VCaP (cell line): ENCODE measurements at regions not wholly inside any gene's neighbourhood (a gene's known extent, or its start where the extent isn't known, plus 50 kb on each side); places are given as distances from the start of the nearest gene placed in this dataset.

Source experiments
- H3K27ac ChIP-seq: fragments of 450-650 bp; 2 replicates; pipeline ENCODE4 v1.5.1; 2017
- TF ChIP-seq, protein P1 (sequence below): fragments of 450-650 bp; conservative IDR thresholded peaks from 2 replicates; pipeline ENCODE4 v1.5.1; 2017; ENCODE audit warnings: mild to moderate bottlenecking, moderate library complexity

DNA sequence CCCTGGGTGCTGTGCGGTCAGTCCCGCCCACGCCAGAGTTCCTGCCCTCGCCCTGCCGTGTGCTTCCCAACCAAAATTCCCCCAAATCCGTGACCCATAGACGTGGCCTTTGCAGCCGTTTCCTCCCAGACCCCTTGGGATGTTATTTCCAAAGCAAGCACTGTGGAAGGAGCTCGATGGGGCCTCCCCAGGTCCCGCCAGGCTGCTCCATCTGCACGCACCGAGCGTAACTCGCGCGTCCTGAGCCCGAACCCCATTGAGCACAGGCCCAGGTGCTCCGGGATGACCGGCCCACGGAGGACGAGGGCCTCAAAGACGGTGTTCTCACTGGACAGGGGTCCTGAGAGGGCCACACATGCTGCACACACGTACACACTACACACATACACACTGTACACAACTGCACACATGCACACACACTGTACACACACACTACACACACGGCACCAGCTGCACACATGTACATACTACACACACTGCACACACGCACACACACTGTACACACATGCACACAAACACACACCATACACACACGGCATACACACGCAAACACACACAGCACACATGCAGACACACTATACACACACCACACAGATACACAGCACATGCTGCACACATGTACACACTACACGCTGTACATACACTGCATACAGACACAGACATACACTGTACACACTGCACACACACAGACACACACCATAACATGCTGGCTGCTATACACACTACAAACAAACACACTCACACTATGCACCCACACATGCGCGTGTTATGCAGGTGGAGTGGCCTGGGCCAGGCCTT lies 431.2 kb upstream of the SALL3 start:
- TF ChIP-seq, protein P1, sequence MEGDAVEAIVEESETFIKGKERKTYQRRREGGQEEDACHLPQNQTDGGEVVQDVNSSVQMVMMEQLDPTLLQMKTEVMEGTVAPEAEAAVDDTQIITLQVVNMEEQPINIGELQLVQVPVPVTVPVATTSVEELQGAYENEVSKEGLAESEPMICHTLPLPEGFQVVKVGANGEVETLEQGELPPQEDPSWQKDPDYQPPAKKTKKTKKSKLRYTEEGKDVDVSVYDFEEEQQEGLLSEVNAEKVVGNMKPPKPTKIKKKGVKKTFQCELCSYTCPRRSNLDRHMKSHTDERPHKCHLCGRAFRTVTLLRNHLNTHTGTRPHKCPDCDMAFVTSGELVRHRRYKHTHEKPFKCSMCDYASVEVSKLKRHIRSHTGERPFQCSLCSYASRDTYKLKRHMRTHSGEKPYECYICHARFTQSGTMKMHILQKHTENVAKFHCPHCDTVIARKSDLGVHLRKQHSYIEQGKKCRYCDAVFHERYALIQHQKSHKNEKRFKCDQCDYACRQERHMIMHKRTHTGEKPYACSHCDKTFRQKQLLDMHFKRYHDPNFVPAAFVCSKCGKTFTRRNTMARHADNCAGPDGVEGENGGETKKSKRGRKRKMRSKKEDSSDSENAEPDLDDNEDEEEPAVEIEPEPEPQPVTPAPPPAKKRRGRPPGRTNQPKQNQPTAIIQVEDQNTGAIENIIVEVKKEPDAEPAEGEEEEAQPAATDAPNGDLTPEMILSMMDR = no peak
- H3K27ac ChIP-seq = no peak overlapping the region

DNA sequence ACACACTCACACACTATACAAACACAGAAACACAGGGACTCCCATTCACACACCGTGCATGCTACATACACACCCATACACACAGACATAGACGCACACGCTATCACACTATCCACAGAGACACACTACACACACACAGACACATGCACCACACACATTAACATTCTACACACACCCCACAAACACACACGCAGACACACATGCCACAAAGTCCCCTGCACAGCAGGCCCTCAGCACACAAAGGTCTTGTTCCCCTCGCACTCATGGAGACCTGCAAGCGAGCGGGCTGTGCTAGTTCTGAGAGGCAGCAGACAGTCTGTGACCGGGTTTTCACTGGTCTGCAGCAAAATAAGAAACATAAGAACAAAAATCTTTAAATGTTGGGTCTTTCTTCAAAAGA lies 429.6 kb upstream of the SALL3 start:
- TF ChIP-seq, protein P1 = no peak
- H3K27ac ChIP-seq = no peak overlapping the region

DNA sequence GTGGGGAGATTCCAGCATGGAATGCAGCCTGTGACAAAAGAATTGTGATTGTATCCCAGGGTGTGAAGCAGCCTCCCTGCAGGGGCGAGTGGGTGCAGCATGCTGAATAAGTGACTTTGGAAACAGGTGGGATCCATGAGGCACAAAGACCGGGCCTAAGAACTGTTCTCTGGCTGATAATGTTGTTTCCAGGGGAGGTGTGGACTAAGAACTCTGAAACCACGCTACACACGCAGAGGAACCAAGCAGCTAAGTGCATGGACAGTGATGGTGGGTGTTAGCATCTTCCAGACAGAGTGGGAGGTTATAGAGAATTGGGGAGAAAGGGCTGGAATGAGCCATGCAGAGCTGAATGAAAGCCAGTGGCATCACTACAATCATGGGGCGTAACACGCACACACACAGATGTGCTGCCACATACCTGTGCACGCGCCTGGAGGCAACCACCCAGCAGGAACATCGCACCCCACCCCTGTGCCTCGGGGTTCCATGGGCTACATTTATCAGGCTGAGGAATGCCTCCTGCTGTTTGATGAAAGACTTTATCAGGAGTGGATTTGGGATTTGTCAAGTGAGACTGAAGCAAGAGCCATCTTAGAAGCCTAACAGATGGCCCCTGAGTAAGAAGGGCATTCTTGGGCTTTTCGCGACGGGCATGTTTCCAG lies 424.5 kb upstream of the SALL3 start:
- TF ChIP-seq, protein P1 = no peak
- H3K27ac ChIP-seq = no peak overlapping the region

DNA sequence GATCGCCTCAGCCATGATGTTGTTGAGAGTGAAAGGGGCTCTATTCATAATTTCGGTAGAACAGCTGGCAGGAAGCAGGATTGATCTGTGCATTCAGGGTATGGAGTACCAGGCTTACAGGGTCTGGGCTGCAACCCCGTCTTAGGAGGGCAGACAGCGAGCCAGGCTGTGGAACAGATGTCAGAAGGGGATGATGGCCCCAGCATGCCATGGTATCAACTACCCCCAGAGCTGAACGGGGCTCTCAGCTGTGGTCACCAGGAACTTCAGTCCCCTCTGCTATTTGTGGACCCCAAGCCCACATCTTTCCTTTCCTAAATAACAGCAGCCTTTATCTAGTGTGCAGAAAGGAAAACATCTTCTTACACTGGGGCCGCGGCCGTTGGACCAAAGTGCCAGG lies 422.2 kb upstream of the SALL3 start:
- TF ChIP-seq, protein P1 = no peak

DNA sequence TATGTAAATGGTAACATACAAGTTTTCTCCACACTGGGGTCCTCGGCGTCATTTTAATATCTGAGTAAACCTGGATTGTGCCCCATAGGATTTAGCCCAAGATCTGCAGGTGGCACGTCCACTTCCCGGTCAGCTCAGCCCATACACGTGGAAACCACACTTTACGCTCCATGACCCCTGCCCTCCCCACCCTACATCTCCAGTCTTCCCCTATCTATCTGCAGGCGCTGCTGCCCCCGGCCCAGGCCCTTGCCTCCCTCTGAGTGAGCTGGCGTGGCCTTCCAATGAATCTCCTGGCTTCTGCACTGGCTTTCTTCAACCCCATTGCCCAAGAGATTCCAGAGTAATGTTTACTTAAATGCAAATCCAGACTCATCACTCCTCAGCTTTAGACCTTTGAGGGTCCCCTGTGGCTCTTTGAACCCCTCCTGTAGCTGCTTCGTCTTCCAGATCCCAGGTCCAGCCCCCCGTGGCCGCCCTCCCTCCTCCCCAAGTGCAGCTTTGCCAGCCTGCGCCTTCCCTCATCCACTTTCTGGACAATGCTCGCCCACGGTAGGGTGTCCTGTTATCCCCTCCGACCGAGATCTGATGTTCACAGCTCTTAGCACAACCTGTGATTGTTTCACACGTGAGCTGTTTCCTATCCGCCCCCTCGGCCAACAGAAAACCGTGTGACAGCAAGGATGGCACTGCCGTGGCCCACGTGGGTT lies 421.4 kb upstream of the SALL3 start:
- TF ChIP-seq, protein P1 = no peak
- no peak overlapping the region for H3K27ac ChIP-seq

More for the DNA sequence above, 422.2 kb upstream of the SALL3 start:
- H3K27ac ChIP-seq = no peak overlapping the region

DNA sequence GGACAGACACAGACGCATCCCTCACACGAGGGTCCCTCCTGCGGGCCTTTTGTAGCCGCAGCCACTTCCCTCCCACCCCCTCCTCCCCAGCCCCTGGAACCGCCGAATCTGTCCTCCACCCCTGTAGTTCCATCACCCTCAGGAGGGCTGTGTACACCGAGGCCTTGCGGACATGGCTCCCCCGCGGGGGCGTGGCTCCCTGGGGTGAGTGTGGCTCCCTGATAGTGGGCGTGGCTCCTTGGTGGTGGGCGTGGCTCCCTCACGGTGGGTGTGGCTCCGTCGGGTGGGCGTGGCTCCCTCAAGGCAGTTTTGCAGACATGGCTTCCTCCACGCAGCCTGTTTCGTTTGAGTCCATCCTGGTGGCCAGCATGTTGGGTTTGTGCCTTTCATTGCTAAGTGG lies 420.7 kb upstream of the SALL3 start:
- H3K27ac ChIP-seq = no peak overlapping the region
- TF ChIP-seq, protein P1 = no peak

DNA sequence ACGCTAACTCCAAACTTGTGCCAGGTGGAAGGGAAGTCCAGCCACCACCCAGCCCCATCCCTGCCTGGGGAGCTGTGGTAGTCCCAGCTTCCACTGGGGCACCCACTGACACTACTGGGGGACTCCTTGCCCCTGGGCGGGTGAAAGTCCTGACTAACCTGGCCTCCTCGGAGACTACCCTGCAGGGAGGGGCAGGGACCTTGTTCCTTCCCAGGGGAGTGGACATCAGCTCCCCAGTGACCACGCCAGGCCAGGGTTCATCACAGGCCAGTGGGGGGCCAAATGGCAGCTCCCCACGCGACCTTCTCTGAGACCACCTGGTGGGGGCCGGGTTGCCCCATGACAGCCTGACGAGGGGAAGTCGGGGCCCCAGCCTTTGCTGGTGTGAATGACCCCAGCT lies 420.0 kb upstream of the SALL3 start:
- TF ChIP-seq, protein P1 = no peak
- no peak overlapping the region for H3K27ac ChIP-seq
